ENCODE measurements at regions not wholly inside any gene's neighbourhood (a gene's known extent, or its start where the extent isn't known, plus 50 kb on each side); places are given as distances from the start of the nearest gene placed in this dataset.
"Not testable (repeated sequence)": the region's sequence is repeated elsewhere in the genome, so short reads cannot be mapped to it uniquely, and the experiment has no call there.

GRCh38 chr9:113669522-113670115, 206.1 kb downstream of the RGS3 start:
- no peak overlapping the region for H3K27ac ChIP-seq
- WGBS, 10 experiments, result 0 to 100% (median 79%) methylated on average over 1 to 3 of the region's 4 CpGs; no CpG with 5 or more reads in 4 of the 10 experiments
- peaks cover 0 to 8% of the 10 kb centered on the region in 2 donors for H3K4me1 ChIP-seq (replicated peaks in 1 of 2)
- ATAC-seq (replicated peaks in 6 of 8), result peak in 1 of 8 experiments; percentile 15
- H3K4me3 ChIP-seq, result no peak overlapping the region
- in situ Hi-C loops (cut with MboI; ENCODE audit: low pct_unique_long_range_greater_than_20kb in 2 of 9, low sequenced_read_pairs in 9 of 9, unreplicated experiment in 9 of 9), result loop anchor here in 7 of 9 experiments (25.0 kb wide), 4 partner anchors 207 to 407 kb away; partner anchors contain the start of genes RGS3 (in 2 of the 7) and RNF183 (in 2 of the 7)

GRCh38 chr9:113673726-113674125, 202.4 kb upstream of the ZNF618 start:
- peak in 5 of 8 experiments; percentile 58 to 96 (median 89) for ATAC-seq (replicated peaks in 6 of 8)
- Histone ChIP-seq H3K4me3 (no peak overlapping the region), H3K4me1 (replicated peaks in 1 of 2) (peaks cover 0 to 8% of the 10 kb centered on the region in 2 donors), H3K27ac (no peak overlapping the region)
- WGBS, 10 experiments, result 33 to 82% (median 60%) methylated on average over 1 to 5 of the region's 7 CpGs; no CpG with 5 or more reads in 3 of the 10 experiments
- in situ Hi-C loops (cut with MboI; ENCODE audit: low pct_unique_long_range_greater_than_20kb in 2 of 9, low sequenced_read_pairs in 9 of 9, unreplicated experiment in 9 of 9), result loop anchor here in 7 of 9 experiments (25.0 kb wide), 4 partner anchors 211 to 411 kb away; partner anchors contain the start of genes RGS3 (in 2 of the 7) and RNF183 (in 2 of the 7)

- H3K27ac ChIP-seq, result no peak overlapping the region
- ATAC-seq (replicated peaks in 6 of 8), result no peak
- WGBS, 10 experiments, result 18 to 100% (median 58%) methylated on average over 1 to 5 of the region's 6 CpGs; no CpG with 5 or more reads in 2 of the 10 experiments
- in situ Hi-C loops (cut with MboI; ENCODE audit: low pct_unique_long_range_greater_than_20kb in 2 of 9, low sequenced_read_pairs in 9 of 9, unreplicated experiment in 9 of 9), result loop anchor here in 7 of 9 experiments (25.0 kb wide), 4 partner anchors 212 to 412 kb away; partner anchors contain the start of genes RGS3 (in 2 of the 7) and RNF183 (in 2 of the 7)
- H3K4me3 ChIP-seq, result no peak overlapping the region
- peaks cover 0 to 8% of the 10 kb centered on the region in 2 donors for H3K4me1 ChIP-seq (replicated peaks in 1 of 2)
Observed at GRCh38 chr9:113674436-113674835, 201.7 kb upstream of the ZNF618 start.

GRCh38 chr9:113675475-113675941, 200.6 kb upstream of the ZNF618 start:
- Histone ChIP-seq H3K27ac (no peak overlapping the region), H3K4me3 (no peak overlapping the region), H3K4me1 (replicated peaks in 1 of 2) (peaks cover 3 to 14% of the 10 kb centered on the region in 2 donors)
- 6 to 100% (median 75%) methylated on average over 2 to 9 of the region's 10 CpGs; no CpG with 5 or more reads in 2 of the 10 experiments for WGBS, 10 experiments
- peak in 5 of 8 experiments; percentile 14 to 95 (median 47) for ATAC-seq (replicated peaks in 6 of 8)
- in situ Hi-C loops (cut with MboI; ENCODE audit: low pct_unique_long_range_greater_than_20kb in 2 of 9, low sequenced_read_pairs in 9 of 9, unreplicated experiment in 9 of 9), result loop anchor here in 1 of 9 experiments (25.0 kb wide), 1 partner anchor 612 kb away; no protein-coding TSS in a partner anchor

- H3K27ac ChIP-seq, result no peak overlapping the region
- 40 to 100% (median 63%) methylated on average over 1 to 4 of the region's 9 CpGs; no CpG with 5 or more reads in 2 of the 10 experiments for WGBS, 10 experiments
- in situ Hi-C loops (cut with MboI; ENCODE audit: low pct_unique_long_range_greater_than_20kb in 2 of 9, low sequenced_read_pairs in 9 of 9, unreplicated experiment in 9 of 9), result loop anchor here in 1 of 9 experiments (25.0 kb wide), 1 partner anchor 610 kb away; no protein-coding TSS in a partner anchor
- H3K4me3 ChIP-seq, result no peak overlapping the region
- peaks cover 3 to 14% of the 10 kb centered on the region in 2 donors for H3K4me1 ChIP-seq (replicated peaks in 1 of 2)
- ATAC-seq (replicated peaks in 6 of 8), result no peak
Observed at GRCh38 chr9:113677057-113677456, 199.1 kb upstream of the ZNF618 start.

GRCh38 chr9:113677569-113677968, 198.5 kb upstream of the ZNF618 start:
- no peak for ATAC-seq (replicated peaks in 6 of 8)
- no peak overlapping the region for H3K4me3 ChIP-seq
- in situ Hi-C loops (cut with MboI; ENCODE audit: low pct_unique_long_range_greater_than_20kb in 2 of 9, low sequenced_read_pairs in 9 of 9, unreplicated experiment in 9 of 9), result loop anchor here in 1 of 9 experiments (25.0 kb wide), 1 partner anchor 610 kb away; no protein-coding TSS in a partner anchor
- H3K27ac ChIP-seq, result no peak overlapping the region
- peaks cover 3 to 14% of the 10 kb centered on the region in 2 donors for H3K4me1 ChIP-seq (replicated peaks in 1 of 2)
- WGBS, 10 experiments, result 68 to 100% (median 80%) methylated on average over 1 to 4 of the region's 4 CpGs; no CpG with 5 or more reads in 1 of the 10 experiments

GRCh38 chr9:113678119-113678858, 197.8 kb upstream of the ZNF618 start:
- 0 to 100% (median 60%) methylated on average over 1 to 3 of the region's 3 CpGs; no CpG with 5 or more reads in 1 of the 10 experiments for WGBS, 10 experiments

GRCh38 chr9:113678859-113679256, 197.3 kb upstream of the ZNF618 start:
- ATAC-seq (replicated peaks in 6 of 8), result peak in 3 of 8 experiments; percentile 52 to 59 (median 56)
- no peak overlapping the region for H3K27ac ChIP-seq
- WGBS, 10 experiments, result 57 to 100% (median 83%) methylated on average over 1 to 2 of the region's 2 CpGs; no CpG with 5 or more reads in 4 of the 10 experiments
- H3K4me1 ChIP-seq (replicated peaks in 1 of 2), result peaks cover 3 to 10% of the 10 kb centered on the region in 2 donors
- no peak overlapping the region for H3K4me3 ChIP-seq
- in situ Hi-C loops (cut with MboI; ENCODE audit: low pct_unique_long_range_greater_than_20kb in 2 of 9, low sequenced_read_pairs in 9 of 9, unreplicated experiment in 9 of 9), result loop anchor here in 1 of 9 experiments (25.0 kb wide), 1 partner anchor 608 kb away; no protein-coding TSS in a partner anchor

More at GRCh38 chr9:113678119-113678858, 197.8 kb upstream of the ZNF618 start:
- peaks cover 3 to 14% of the 10 kb centered on the region in 2 donors for H3K4me1 ChIP-seq (replicated peaks in 1 of 2)
- H3K27ac ChIP-seq, result no peak overlapping the region
- in situ Hi-C loops (cut with MboI; ENCODE audit: low pct_unique_long_range_greater_than_20kb in 2 of 9, low sequenced_read_pairs in 9 of 9, unreplicated experiment in 9 of 9), result loop anchor here in 1 of 9 experiments (25.0 kb wide), 1 partner anchor 609 kb away; no protein-coding TSS in a partner anchor
- H3K4me3 ChIP-seq, result no peak overlapping the region
- no peak for ATAC-seq (replicated peaks in 6 of 8)

- Histone ChIP-seq H3K27ac (no peak overlapping the region), H3K4me1 (replicated peaks in 1 of 2) (peaks cover 3 to 7% of the 10 kb centered on the region in 2 donors), H3K4me3 (no peak overlapping the region)
- in situ Hi-C loops (cut with MboI; ENCODE audit: low pct_unique_long_range_greater_than_20kb in 2 of 9, low sequenced_read_pairs in 9 of 9, unreplicated experiment in 9 of 9), result loop anchor here in 1 of 9 experiments (25.0 kb wide), 1 partner anchor 605 kb away; no protein-coding TSS in a partner anchor
- 0 to 45% (median 17%) methylated on average over 1 to 7 of the region's 9 CpGs; no CpG with 5 or more reads in 1 of the 10 experiments for WGBS, 10 experiments
- peak in 5 of 8 experiments; percentile 27 to 95 (median 91) for ATAC-seq (replicated peaks in 6 of 8)
Observed at GRCh38 chr9:113682297-113682771, 193.8 kb upstream of the ZNF618 start.

- in situ Hi-C loops (cut with MboI; ENCODE audit: low pct_unique_long_range_greater_than_20kb in 2 of 9, low sequenced_read_pairs in 9 of 9, unreplicated experiment in 9 of 9), result loop anchor here in 1 of 9 experiments (25.0 kb wide), 1 partner anchor 602 kb away; no protein-coding TSS in a partner anchor
- WGBS, 10 experiments, result 59 to 100% (median 80%) methylated on average over 1 to 6 of the region's 6 CpGs; no CpG with 5 or more reads in 2 of the 10 experiments
Observed at GRCh38 chr9:113685636-113686035, 190.5 kb upstream of the ZNF618 start.

GRCh38 chr9:113687107-113687679, 188.9 kb upstream of the ZNF618 start:
- no peak for ATAC-seq (replicated peaks in 6 of 8)
- Histone ChIP-seq H3K27ac (no peak overlapping the region), H3K4me3 (peak overlapping the region in 1 of 5 donors; percentile 12), H3K4me1 (replicated peaks in 1 of 2) (peaks cover 0 to 8% of the 10 kb centered on the region in 2 donors)
- in situ Hi-C loops (cut with MboI; ENCODE audit: low pct_unique_long_range_greater_than_20kb in 2 of 9, low sequenced_read_pairs in 9 of 9, unreplicated experiment in 9 of 9), result loop anchor here in 1 of 9 experiments (25.0 kb wide), 1 partner anchor 600 kb away; no protein-coding TSS in a partner anchor
- WGBS, 10 experiments, result 20% methylated on average over 1 of the region's 4 CpGs; no CpG with 5 or more reads in 9 of the 10 experiments

More at GRCh38 chr9:113685636-113686035, 190.5 kb upstream of the ZNF618 start:
- H3K4me1 ChIP-seq (replicated peaks in 1 of 2); H3K4me3 ChIP-seq; ATAC-seq (replicated peaks in 6 of 8); H3K27ac ChIP-seq: not testable (repeated sequence)

All from motor neuron (in vitro differentiated cells).